ENCODE measurements at regions not wholly inside any gene's neighbourhood (a gene's known extent, or its start where the extent isn't known, plus 50 kb on each side); places are given as distances from the start of the nearest gene placed in this dataset.

DNA sequence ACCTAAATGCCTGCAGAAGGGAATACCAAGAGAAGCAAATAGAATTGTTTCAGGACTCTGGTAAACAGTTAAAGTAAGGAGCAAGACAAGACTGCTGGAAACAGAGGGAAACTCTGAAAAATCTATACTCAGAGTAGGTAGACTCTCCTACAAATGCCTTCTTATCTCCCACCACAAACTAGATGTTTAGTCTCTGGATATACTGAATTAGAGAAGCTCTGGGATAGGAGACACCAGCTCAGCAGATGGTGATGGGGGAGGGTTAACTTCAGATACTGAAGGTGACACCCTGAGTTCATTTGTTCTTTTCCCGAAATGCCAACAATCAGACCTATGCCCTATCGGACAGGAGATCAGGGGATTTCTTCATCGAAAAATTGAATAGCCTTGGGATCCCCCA, 54.1 kb upstream of the CHD1 start:
- TF ChIP-seq, protein P1, sequence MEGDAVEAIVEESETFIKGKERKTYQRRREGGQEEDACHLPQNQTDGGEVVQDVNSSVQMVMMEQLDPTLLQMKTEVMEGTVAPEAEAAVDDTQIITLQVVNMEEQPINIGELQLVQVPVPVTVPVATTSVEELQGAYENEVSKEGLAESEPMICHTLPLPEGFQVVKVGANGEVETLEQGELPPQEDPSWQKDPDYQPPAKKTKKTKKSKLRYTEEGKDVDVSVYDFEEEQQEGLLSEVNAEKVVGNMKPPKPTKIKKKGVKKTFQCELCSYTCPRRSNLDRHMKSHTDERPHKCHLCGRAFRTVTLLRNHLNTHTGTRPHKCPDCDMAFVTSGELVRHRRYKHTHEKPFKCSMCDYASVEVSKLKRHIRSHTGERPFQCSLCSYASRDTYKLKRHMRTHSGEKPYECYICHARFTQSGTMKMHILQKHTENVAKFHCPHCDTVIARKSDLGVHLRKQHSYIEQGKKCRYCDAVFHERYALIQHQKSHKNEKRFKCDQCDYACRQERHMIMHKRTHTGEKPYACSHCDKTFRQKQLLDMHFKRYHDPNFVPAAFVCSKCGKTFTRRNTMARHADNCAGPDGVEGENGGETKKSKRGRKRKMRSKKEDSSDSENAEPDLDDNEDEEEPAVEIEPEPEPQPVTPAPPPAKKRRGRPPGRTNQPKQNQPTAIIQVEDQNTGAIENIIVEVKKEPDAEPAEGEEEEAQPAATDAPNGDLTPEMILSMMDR (IDR thresholded peaks at IDR 0.05; ENCODE audit: borderline replicate concordance, control extremely low read depth, extremely low read depth, insufficient read depth, missing control alignments): no peak
- in situ Hi-C loops (cut with MboI; ENCODE audit: low sequenced_read_pairs, unreplicated experiment): no loop called here

More for the DNA sequence above, 54.1 kb upstream of the CHD1 start:
- no peak for DNase-seq (ENCODE audit: low spot score)
